CD14-positive monocyte (primary cell): ENCODE measurements at regions not wholly inside any gene's neighbourhood (a gene's known extent, or its start where the extent isn't known, plus 50 kb on each side); places are given as distances from the start of the nearest gene placed in this dataset.

ENCODE experiments used
- DNase-seq, 3 donors: peaks; one replicate each; pipeline ENCODE4 v3.0.0-alpha.2; 2011 to 2022
- H2AFZ ChIP-seq: 2 replicates; pipeline ENCODE4 v1.6.0; 2012; ENCODE audit warnings: mild to moderate bottlenecking, low read depth, low read length, inconsistent platforms; ENCODE audit not compliant: insufficient read depth, poor library complexity, severe bottlenecking
- H3K27ac ChIP-seq, 2 donors: 1 replicate in 1 of 2; 2 replicates in 1 of 2; pipeline ENCODE4 v1.5.1; 2012 to 2013; ENCODE audit warnings: low read length in 2 of 2, control low read depth in 1 of 2, inconsistent platforms in 1 of 2, low read depth in 1 of 2, mild to moderate bottlenecking in 1 of 2
- H3K27me3 ChIP-seq, 2 donors: one replicate each; pipeline versions ENCODE4 v1.6.0 to v1.6.1; 2011 to 2013; ENCODE audit warnings: low read length in 2 of 2; ENCODE audit not compliant: control insufficient read depth in 2 of 2, insufficient read depth in 2 of 2
- H3K36me3 ChIP-seq, 2 donors: replicated peaks in 1 of 2; 1 replicate in 1 of 2; 2 replicates in 1 of 2; pipeline versions ENCODE4 v1.5.1 to v1.6.1; 2012 to 2013; ENCODE audit warnings: low read length in 2 of 2, control low read depth in 1 of 2, inconsistent platforms in 1 of 2, mild to moderate bottlenecking in 1 of 2; ENCODE audit not compliant: insufficient read depth in 2 of 2, control insufficient read depth in 1 of 2
- H3K4me1 ChIP-seq, 2 donors: 1 replicate in 1 of 2; 2 replicates in 1 of 2; pipeline versions ENCODE4 v1.5.1 to v1.6.1; 2012 to 2013; ENCODE audit warnings: low read length in 2 of 2, control low read depth in 1 of 2, inconsistent platforms in 1 of 2, mild to moderate bottlenecking in 1 of 2, moderate library complexity in 1 of 2; ENCODE audit not compliant: insufficient read depth in 2 of 2, control insufficient read depth in 1 of 2
- H3K4me2 ChIP-seq: replicated peaks from 2 replicates; pipeline ENCODE3; 2012; ENCODE audit warnings: low read length, moderate library complexity, mild to moderate bottlenecking; ENCODE audit not compliant: poor library complexity, severe bottlenecking; ENCODE audit errors: extremely low read depth
- H3K4me3 ChIP-seq, 3 experiments: fragments of 200-600 bp in 1 of 3; sonication (generic) in 1 of 3; replicated peaks in 1 of 3; 1 replicate in 2 of 3; 2 replicates in 1 of 3; pipeline ENCODE4 v1.5.1; 2011 to 2013; ENCODE audit warnings: low read length in 3 of 3, mild to moderate bottlenecking in 3 of 3, control low read depth in 2 of 3, low read depth in 2 of 3, inconsistent platforms in 1 of 3, moderate library complexity in 1 of 3
- H3K79me2 ChIP-seq: 2 replicates; pipeline ENCODE4 v1.6.0; 2012; ENCODE audit warnings: mild to moderate bottlenecking, control low read depth, inconsistent platforms, low read length, moderate library complexity; ENCODE audit not compliant: insufficient read depth
- H3K9ac ChIP-seq: 2 replicates; pipeline ENCODE4 v1.6.0; 2017; ENCODE audit warnings: low read length, mild to moderate bottlenecking; ENCODE audit not compliant: insufficient read depth, poor library complexity, severe bottlenecking
- H3K9me3 ChIP-seq, 2 donors: replicated peaks in 1 of 2; 1 replicate in 1 of 2; 2 replicates in 1 of 2; pipeline versions ENCODE4 v1.5.1 to v1.6.1; 2012 to 2013; ENCODE audit warnings: low read length in 2 of 2, control low read depth in 1 of 2; ENCODE audit not compliant: control insufficient read depth in 1 of 2, insufficient read depth in 1 of 2
- H4K20me1 ChIP-seq: 2 replicates; pipeline ENCODE4 v1.6.0; 2012; ENCODE audit warnings: mild to moderate bottlenecking, low read length, control low read depth, moderate library complexity; ENCODE audit not compliant: insufficient read depth
- H3K27ac Mint-ChIP-seq, 7 donors: one replicate each; pipeline ENCODE4 v1.8.0; 2020; ENCODE audit warnings: mild to moderate bottlenecking in 7 of 7, mixed read lengths in 7 of 7, moderate library complexity in 6 of 7, inconsistent platforms in 2 of 7
- H3K27me3 Mint-ChIP-seq, 3 donors: one replicate each; pipeline ENCODE4 v1.8.0; 2021 to 2022; ENCODE audit warnings: low read depth in 3 of 3, mild to moderate bottlenecking in 3 of 3, mixed read lengths in 3 of 3, moderate library complexity in 3 of 3, inconsistent platforms in 1 of 3
- H3K36me3 Mint-ChIP-seq, 2 donors: one replicate each; pipeline ENCODE4 v1.8.0; 2020; ENCODE audit warnings: mixed read lengths in 2 of 2, inconsistent platforms in 1 of 2, mild to moderate bottlenecking in 1 of 2
- H3K4me1 Mint-ChIP-seq: one replicate; pipeline ENCODE4 v1.8.0; 2020; ENCODE audit warnings: mild to moderate bottlenecking, mixed read lengths
- H3K4me3 Mint-ChIP-seq, 2 donors: one replicate each; pipeline ENCODE4 v1.8.0; 2020; ENCODE audit warnings: mild to moderate bottlenecking in 2 of 2, mixed read lengths in 2 of 2, moderate library complexity in 1 of 2
- H3K9me3 Mint-ChIP-seq, 7 donors: one replicate each; pipeline ENCODE4 v1.8.0; 2020 to 2022; ENCODE audit warnings: mixed read lengths in 7 of 7, mild to moderate bottlenecking in 6 of 7, moderate library complexity in 6 of 7, inconsistent platforms in 2 of 7
- whole genome bisulfite sequencing: methylation state at CpG from one replicate; pipeline ENCODE4 v1.1.5; 2013; ENCODE audit warnings: missing lambda C conversion rate; ENCODE audit not compliant: insufficient coverage; 5-methylcytosine and 5-hydroxymethylcytosine counted together
- intact Hi-C, 2 donors: fragments of 100-400 bp; cut with micrococcal nuclease; formaldehyde crosslinking; loops; one replicate each; pipeline versions ENCODE4 v1.15.0 to v1.15.1; 2023
- TF ChIP-seq, protein P1 (sequence below): fragments of 200-600 bp; IDR thresholded peaks from one replicate; pipeline ENCODE4 v1.8.0; 2022; ENCODE audit warnings: antibody characterized with exemption, mild to moderate bottlenecking

DNA sequence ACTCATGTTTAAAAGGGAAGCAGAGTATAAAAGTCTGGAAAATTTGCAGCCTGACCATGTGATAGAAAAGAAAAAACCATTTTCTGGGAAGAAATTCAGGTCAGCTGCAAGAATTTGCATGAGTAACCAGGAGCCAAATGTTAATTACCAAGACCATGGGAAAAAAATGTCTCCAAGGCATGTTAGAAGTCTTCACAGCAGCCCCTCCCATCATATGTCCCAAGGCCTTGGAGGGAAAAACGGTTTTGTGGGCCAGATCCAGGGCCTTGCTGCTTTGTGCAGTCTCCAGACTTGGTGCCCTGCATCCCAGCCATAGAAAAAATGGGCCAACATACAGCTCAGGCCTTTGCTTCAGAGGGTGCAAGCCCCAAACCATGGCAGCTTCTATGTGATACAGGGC lies 1019.6 kb upstream of the SORCS1 start:
- no peak for DNase-seq
- Histone ChIP-seq H3K27ac (no peak overlapping the region), H3K9me3 (peaks cover 0 to 8% of the 10 kb centered on the region in 2 donors), H3K4me1 (no peaks in the 10 kb centered on the region), H3K9ac (no peak overlapping the region), H3K4me2 (no peak overlapping the region), H3K36me3 (no peaks in the 10 kb centered on the region), H3K79me2 (no peaks in the 10 kb centered on the region), H3K4me3 (no peak overlapping the region), H3K27me3 (no peaks in the 10 kb centered on the region), H4K20me1 (no peaks in the 10 kb centered on the region), H2AFZ (no peak overlapping the region)
- Mint-ChIP-seq H3K27ac (no peak overlapping the region), H3K4me1 (no peaks in the 10 kb centered on the region), H3K4me3 (no peak overlapping the region), H3K36me3 (no peaks in the 10 kb centered on the region), H3K27me3 (peaks cover 0 to 1% (median 0%) of the 10 kb centered on the region in 3 donors), H3K9me3 (peaks cover 0 to 5% (median 3%) of the 10 kb centered on the region in 7 donors)
- intact Hi-C loops: no loop called here
- no CpG with 5 or more reads among the region's 1 CpG for WGBS
- TF ChIP-seq, protein P1, sequence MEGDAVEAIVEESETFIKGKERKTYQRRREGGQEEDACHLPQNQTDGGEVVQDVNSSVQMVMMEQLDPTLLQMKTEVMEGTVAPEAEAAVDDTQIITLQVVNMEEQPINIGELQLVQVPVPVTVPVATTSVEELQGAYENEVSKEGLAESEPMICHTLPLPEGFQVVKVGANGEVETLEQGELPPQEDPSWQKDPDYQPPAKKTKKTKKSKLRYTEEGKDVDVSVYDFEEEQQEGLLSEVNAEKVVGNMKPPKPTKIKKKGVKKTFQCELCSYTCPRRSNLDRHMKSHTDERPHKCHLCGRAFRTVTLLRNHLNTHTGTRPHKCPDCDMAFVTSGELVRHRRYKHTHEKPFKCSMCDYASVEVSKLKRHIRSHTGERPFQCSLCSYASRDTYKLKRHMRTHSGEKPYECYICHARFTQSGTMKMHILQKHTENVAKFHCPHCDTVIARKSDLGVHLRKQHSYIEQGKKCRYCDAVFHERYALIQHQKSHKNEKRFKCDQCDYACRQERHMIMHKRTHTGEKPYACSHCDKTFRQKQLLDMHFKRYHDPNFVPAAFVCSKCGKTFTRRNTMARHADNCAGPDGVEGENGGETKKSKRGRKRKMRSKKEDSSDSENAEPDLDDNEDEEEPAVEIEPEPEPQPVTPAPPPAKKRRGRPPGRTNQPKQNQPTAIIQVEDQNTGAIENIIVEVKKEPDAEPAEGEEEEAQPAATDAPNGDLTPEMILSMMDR: no peak

DNA sequence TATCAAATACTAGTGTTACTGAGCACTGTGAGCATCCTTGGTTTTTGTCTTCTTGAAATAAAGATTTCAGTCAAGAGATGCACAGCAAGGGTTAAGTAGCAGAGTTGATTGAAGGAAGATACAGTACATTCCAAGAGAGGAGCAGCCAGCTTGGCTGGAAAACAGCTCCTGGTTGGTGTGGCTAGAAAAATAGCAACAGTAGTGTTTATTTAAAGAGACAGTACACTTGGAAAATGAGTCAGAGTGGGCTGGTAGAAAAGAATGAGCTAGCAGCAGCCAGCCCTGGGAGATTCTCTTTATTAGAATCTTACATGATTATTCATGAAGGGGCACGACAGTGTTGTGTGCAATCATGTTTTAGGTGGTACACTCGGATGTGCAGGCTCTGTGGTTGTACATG lies 1016.4 kb upstream of the SORCS1 start:
- no peak for DNase-seq
- Histone ChIP-seq H3K4me1 (no peaks in the 10 kb centered on the region), H3K9me3 (peaks cover 0 to 8% of the 10 kb centered on the region in 2 donors), H3K4me3 (no peak overlapping the region), H4K20me1 (no peaks in the 10 kb centered on the region), H3K36me3 (no peaks in the 10 kb centered on the region), H3K4me2 (no peak overlapping the region), H3K79me2 (no peaks in the 10 kb centered on the region), H3K9ac (no peak overlapping the region), H3K27me3 (no peaks in the 10 kb centered on the region), H2AFZ (no peak overlapping the region), H3K27ac (no peak overlapping the region)
- intact Hi-C loops: no loop called here
- Mint-ChIP-seq H3K4me1 (no peaks in the 10 kb centered on the region), H3K9me3 (peaks cover 0 to 5% (median 3%) of the 10 kb centered on the region in 7 donors), H3K36me3 (no peaks in the 10 kb centered on the region), H3K27ac (no peak overlapping the region), H3K27me3 (peaks cover 0 to 1% (median 0%) of the 10 kb centered on the region in 3 donors), H3K4me3 (no peak overlapping the region)
- TF ChIP-seq, protein P1: no peak
- no CpG with 5 or more reads among the region's 2 CpGs for WGBS
